GM23338 (cell line): ENCODE measurements at regions not wholly inside any gene's neighbourhood (a gene's known extent, or its start where the extent isn't known, plus 50 kb on each side); places are given as distances from the start of the nearest gene placed in this dataset.
A peak's percentile ranks its signal among the peaks of the same experiment; 100 is the strongest.

ENCODE experiments used
- EZH2 ChIP-seq: fragments of 200-600 bp; sonication (generic); IDR thresholded peaks from one replicate; pipeline ENCODE4 v1.8.0; 2017; ENCODE audit warnings: antibody characterized with exemption, mild to moderate bottlenecking, low read depth; ENCODE audit not compliant: unreplicated experiment
- EZH2phosphoT487 ChIP-seq: fragments of 200-600 bp; sonication (generic); IDR thresholded peaks from one replicate; pipeline ENCODE4 v1.8.1; 2018; ENCODE audit warnings: antibody characterized with exemption; ENCODE audit not compliant: unreplicated experiment
- JUNB ChIP-seq: IDR thresholded peaks from one replicate; pipeline ENCODE4 v1.6.1; 2016; ENCODE audit warnings: antibody characterized with exemption; ENCODE audit not compliant: unreplicated experiment
- NANOG ChIP-seq: IDR thresholded peaks from 2 replicates; pipeline ENCODE4 v1.6.1; 2016; ENCODE audit warnings: antibody characterized with exemption, borderline replicate concordance
- POLR2AphosphoS5 ChIP-seq: IDR thresholded peaks from 2 replicates; pipeline ENCODE4 v1.6.1; 2016; ENCODE audit warnings: antibody characterized with exemption, low read depth
- STAT1 ChIP-seq: IDR thresholded peaks from one replicate; pipeline ENCODE4 v1.6.1; 2016; ENCODE audit warnings: antibody characterized with exemption; ENCODE audit not compliant: unreplicated experiment
- ZNF114 ChIP-seq: fragments of 250-450 bp; sonication (Bioruptor Pico); IDR thresholded peaks from 2 replicates; pipeline ENCODE4 v1.5.0; 2020; ENCODE audit warnings: mild to moderate bottlenecking, moderate library complexity
- ZNF331 ChIP-seq: fragments of 250-450 bp; sonication (Bioruptor Pico); IDR thresholded peaks from 2 replicates; pipeline ENCODE4 v1.5.0; 2020; ENCODE audit warnings: low read depth, mild to moderate bottlenecking, moderate library complexity
- TF ChIP-seq, protein P1 (sequence below), 2 experiments: fragments of 200-600 bp in 1 of 2; sonication (generic) in 1 of 2; conservative IDR thresholded peaks; 2 replicates each; pipeline versions ENCODE4 v1.5.1 to v1.6.1; 2016 to 2017; ENCODE audit warnings: antibody characterized with exemption in 2 of 2, low read depth in 2 of 2, mild to moderate bottlenecking in 2 of 2, moderate library complexity in 1 of 2
- TF ChIP-seq, protein P2 (sequence below): IDR thresholded peaks from one replicate; pipeline ENCODE4 v1.6.1; 2018; ENCODE audit warnings: antibody characterized with exemption; ENCODE audit not compliant: unreplicated experiment
- TF ChIP-seq, protein P3 (sequence below): IDR thresholded peaks from 2 replicates; pipeline ENCODE4 v1.6.1; 2016; ENCODE audit warnings: antibody characterized with exemption
- TF ChIP-seq, protein P4 (sequence below): fragments of 250-450 bp; sonication (Bioruptor Pico); IDR thresholded peaks from 2 replicates; pipeline ENCODE4 v1.5.0; 2020; ENCODE audit warnings: mild to moderate bottlenecking, moderate library complexity

DNA sequence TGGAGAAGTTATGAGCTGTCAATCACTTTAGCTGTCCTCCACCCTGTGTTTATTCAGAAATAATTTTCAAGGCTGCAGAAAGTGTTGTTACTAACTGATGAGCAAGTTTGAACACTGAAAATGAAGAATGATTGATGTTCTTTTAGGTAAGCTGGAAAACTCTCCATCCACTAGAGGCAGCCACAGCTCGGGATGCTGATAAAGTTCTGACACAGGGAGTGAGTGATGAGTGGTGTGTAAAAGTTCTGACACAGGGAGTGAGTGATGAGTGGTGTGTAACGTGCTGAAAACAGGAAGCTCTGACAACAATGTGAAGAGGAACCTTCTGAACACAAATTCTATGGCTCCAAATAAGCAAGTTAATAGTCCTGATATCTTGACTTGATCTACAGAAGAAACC lies 197.5 kb upstream of the PTBP2 start:
- TF ChIP-seq, protein P1, sequence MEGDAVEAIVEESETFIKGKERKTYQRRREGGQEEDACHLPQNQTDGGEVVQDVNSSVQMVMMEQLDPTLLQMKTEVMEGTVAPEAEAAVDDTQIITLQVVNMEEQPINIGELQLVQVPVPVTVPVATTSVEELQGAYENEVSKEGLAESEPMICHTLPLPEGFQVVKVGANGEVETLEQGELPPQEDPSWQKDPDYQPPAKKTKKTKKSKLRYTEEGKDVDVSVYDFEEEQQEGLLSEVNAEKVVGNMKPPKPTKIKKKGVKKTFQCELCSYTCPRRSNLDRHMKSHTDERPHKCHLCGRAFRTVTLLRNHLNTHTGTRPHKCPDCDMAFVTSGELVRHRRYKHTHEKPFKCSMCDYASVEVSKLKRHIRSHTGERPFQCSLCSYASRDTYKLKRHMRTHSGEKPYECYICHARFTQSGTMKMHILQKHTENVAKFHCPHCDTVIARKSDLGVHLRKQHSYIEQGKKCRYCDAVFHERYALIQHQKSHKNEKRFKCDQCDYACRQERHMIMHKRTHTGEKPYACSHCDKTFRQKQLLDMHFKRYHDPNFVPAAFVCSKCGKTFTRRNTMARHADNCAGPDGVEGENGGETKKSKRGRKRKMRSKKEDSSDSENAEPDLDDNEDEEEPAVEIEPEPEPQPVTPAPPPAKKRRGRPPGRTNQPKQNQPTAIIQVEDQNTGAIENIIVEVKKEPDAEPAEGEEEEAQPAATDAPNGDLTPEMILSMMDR (conservative IDR thresholded peaks at IDR 0.05; ENCODE audit: low read depth in 2 of 2), result peak; percentile 7 to 23; a peak in 2 of 4 replicates
- no peak; the same call in 1 of the 2 replicates for TF ChIP-seq NANOG
- TF ChIP-seq, protein P2, sequence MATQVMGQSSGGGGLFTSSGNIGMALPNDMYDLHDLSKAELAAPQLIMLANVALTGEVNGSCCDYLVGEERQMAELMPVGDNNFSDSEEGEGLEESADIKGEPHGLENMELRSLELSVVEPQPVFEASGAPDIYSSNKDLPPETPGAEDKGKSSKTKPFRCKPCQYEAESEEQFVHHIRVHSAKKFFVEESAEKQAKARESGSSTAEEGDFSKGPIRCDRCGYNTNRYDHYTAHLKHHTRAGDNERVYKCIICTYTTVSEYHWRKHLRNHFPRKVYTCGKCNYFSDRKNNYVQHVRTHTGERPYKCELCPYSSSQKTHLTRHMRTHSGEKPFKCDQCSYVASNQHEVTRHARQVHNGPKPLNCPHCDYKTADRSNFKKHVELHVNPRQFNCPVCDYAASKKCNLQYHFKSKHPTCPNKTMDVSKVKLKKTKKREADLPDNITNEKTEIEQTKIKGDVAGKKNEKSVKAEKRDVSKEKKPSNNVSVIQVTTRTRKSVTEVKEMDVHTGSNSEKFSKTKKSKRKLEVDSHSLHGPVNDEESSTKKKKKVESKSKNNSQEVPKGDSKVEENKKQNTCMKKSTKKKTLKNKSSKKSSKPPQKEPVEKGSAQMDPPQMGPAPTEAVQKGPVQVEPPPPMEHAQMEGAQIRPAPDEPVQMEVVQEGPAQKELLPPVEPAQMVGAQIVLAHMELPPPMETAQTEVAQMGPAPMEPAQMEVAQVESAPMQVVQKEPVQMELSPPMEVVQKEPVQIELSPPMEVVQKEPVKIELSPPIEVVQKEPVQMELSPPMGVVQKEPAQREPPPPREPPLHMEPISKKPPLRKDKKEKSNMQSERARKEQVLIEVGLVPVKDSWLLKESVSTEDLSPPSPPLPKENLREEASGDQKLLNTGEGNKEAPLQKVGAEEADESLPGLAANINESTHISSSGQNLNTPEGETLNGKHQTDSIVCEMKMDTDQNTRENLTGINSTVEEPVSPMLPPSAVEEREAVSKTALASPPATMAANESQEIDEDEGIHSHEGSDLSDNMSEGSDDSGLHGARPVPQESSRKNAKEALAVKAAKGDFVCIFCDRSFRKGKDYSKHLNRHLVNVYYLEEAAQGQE, result no peak
- no peak for TF ChIP-seq POLR2AphosphoS5
- no peak for TF ChIP-seq EZH2
- no peak for TF ChIP-seq EZH2phosphoT487
- no peak for TF ChIP-seq ZNF114 (CRISPR knock-in tag)
- TF ChIP-seq, protein P3, sequence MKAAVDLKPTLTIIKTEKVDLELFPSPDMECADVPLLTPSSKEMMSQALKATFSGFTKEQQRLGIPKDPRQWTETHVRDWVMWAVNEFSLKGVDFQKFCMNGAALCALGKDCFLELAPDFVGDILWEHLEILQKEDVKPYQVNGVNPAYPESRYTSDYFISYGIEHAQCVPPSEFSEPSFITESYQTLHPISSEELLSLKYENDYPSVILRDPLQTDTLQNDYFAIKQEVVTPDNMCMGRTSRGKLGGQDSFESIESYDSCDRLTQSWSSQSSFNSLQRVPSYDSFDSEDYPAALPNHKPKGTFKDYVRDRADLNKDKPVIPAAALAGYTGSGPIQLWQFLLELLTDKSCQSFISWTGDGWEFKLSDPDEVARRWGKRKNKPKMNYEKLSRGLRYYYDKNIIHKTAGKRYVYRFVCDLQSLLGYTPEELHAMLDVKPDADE, result no peak
- no peak for TF ChIP-seq JUNB
- no peak for TF ChIP-seq ZNF331 (CRISPR knock-in tag)
- TF ChIP-seq, protein P4, sequence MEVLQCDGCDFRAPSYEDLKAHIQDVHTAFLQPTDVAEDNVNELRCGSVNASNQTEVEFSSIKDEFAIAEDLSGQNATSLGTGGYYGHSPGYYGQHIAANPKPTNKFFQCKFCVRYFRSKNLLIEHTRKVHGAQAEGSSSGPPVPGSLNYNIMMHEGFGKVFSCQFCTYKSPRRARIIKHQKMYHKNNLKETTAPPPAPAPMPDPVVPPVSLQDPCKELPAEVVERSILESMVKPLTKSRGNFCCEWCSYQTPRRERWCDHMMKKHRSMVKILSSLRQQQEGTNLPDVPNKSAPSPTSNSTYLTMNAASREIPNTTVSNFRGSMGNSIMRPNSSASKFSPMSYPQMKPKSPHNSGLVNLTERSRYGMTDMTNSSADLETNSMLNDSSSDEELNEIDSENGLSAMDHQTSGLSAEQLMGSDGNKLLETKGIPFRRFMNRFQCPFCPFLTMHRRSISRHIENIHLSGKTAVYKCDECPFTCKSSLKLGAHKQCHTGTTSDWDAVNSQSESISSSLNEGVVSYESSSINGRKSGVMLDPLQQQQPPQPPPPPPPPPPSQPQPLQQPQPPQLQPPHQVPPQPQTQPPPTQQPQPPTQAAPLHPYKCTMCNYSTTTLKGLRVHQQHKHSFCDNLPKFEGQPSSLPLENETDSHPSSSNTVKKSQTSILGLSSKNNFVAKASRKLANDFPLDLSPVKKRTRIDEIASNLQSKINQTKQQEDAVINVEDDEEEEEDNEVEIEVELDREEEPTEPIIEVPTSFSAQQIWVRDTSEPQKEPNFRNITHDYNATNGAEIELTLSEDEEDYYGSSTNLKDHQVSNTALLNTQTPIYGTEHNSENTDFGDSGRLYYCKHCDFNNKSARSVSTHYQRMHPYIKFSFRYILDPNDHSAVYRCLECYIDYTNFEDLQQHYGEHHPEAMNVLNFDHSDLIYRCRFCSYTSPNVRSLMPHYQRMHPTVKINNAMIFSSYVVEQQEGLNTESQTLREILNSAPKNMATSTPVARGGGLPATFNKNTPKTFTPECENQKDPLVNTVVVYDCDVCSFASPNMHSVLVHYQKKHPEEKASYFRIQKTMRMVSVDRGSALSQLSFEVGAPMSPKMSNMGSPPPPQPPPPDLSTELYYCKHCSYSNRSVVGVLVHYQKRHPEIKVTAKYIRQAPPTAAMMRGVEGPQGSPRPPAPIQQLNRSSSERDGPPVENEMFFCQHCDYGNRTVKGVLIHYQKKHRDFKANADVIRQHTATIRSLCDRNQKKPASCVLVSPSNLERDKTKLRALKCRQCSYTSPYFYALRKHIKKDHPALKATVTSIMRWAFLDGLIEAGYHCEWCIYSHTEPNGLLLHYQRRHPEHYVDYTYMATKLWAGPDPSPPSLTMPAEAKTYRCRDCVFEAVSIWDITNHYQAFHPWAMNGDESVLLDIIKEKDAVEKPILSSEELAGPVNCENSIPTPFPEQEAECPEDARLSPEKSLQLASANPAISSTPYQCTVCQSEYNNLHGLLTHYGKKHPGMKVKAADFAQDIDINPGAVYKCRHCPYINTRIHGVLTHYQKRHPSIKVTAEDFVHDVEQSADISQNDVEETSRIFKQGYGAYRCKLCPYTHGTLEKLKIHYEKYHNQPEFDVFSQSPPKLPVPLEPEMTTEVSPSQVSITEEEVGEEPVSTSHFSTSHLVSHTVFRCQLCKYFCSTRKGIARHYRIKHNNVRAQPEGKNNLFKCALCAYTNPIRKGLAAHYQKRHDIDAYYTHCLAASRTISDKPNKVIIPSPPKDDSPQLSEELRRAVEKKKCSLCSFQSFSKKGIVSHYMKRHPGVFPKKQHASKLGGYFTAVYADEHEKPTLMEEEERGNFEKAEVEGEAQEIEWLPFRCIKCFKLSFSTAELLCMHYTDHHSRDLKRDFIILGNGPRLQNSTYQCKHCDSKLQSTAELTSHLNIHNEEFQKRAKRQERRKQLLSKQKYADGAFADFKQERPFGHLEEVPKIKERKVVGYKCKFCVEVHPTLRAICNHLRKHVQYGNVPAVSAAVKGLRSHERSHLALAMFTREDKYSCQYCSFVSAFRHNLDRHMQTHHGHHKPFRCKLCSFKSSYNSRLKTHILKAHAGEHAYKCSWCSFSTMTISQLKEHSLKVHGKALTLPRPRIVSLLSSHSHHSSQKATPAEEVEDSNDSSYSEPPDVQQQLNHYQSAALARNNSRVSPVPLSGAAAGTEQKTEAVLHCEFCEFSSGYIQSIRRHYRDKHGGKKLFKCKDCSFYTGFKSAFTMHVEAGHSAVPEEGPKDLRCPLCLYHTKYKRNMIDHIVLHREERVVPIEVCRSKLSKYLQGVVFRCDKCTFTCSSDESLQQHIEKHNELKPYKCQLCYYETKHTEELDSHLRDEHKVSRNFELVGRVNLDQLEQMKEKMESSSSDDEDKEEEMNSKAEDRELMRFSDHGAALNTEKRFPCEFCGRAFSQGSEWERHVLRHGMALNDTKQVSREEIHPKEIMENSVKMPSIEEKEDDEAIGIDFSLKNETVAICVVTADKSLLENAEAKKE (CRISPR knock-in tag), result no peak
- no peak for TF ChIP-seq STAT1
